UCSD-AML1 (cell line): ENCODE measurements at regions not wholly inside any gene's neighbourhood (a gene's known extent, or its start where the extent isn't known, plus 50 kb on each side); places are given as distances from the start of the nearest gene placed in this dataset.

ENCODE experiments used
- DNase-seq: peaks from one replicate; lab custom pipeline; 2025; ENCODE audit not compliant: unreplicated experiment; lab: John Stamatoyannopoulos, UW

DNA sequence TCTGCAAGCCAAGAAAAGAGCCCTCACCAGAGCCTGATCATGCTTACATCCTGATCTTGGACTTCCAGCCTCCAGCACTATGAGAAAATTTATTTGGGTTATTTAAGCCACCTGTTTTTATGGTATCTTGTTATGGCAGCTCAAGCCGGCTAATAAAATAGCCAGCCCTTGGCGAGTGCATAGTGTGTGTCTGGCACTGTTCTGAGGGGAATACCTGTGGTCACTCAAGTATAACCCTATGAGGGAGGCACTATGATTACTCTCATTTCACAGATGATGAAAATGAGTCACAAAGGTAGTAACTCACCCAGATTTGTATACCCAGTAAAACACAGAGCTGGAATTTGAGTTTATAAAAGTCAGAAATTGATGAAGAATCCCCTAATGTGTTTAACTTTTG, 556.9 kb upstream of the SETBP1 start:
- DNase-seq = no peak

DNA sequence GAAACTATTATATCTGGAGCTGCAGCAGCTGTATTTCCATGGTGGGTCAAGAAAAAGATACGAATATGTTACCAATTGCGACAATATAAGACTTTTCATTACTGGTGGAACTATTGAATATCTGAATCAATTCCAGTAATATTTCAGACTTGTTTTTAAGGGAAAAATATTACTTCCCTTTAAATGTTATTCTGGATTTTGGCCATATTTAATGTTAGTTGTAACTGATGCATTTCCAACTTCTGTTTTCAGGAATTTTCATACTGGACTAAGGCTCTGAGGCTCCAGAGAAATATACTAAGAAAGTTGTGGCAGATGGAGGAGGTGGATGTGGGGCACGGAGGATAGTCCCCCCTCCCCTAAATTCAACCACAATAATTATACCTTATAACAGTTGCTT, 555.2 kb upstream of the SETBP1 start:
- DNase-seq = no peak

DNA sequence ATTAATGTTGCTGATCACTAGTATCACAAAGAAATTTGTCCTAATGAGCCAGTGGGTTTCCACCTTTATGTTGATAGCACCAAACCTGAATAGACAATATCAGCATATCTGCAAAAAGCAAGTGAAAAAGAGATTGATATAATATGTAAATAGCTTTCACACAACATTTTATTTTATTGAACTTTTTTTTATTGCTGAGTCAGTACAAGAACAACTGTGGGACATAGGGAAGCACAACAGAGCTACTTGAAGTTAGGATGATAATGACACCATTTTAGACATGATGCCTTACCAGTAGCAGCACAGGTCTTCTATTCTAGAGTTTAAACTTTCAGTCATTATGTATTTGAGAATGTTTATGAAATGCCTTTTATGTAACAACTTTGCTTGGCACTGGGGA, 554.1 kb upstream of the SETBP1 start:
- no peak for DNase-seq

DNA sequence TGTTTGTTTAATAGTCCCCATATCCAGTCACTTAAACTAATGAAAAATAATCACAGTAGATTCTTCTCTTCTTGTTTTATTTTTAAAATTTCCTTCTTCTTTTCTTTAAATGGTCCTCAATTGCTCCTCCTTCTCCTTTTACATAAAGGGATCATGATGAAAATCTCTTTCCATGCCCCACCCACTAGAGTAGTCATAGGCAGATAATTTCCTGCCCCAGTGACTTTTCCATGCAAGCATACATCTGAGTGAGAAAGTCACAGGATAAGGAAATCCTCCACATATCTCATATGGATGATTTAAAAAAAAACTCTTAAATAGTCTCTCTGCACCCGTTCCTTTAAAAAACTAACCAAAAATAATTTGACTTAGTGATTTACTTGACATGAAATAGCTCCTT, 552.3 kb upstream of the SETBP1 start:
- no peak for DNase-seq

DNA sequence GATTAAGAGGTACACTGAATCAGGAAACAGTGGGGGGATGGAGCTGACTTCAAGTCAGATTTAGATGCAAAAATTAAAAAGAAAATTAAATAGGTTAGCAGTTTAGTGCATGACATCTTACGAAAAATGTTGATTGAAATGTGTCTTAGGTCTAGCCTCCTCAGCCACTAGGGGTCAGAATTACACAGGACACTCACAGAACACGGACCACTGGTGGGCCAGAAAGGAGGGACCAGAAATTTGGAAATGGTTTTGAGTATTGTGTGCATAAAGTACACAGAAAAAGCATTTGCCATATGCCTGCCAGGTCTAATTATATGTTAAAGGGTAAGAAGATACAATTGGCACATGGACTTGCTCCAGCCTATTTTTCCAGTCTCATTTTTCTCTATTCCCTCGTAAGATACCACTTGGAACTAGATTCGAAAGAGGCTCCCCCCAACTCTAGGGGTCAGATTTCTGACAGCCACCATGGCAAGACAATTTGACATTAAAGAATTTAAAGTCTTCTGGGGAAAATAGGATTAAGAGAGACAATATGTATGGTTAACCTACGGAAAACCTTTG, 550.2 kb upstream of the SETBP1 start:
- DNase-seq = peak; percentile 17

DNA sequence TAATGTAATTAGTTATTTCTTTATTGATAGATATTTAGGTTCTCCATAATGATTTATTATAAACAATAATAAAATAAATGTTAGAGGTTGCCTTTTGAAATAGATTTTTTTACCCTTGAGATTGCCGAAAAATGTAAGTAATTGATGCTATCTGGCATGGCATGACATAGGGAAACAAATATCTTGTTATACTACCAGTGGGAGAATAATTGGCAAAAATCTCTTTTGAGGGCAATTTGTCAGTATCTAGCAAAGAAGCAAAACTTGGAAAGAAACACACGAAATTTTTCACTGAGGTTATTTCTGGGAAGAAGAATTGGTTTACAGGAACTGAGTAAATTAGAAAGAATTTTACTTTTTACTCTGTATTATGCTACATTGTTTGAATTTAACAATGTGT, 547.2 kb upstream of the SETBP1 start:
- no peak for DNase-seq

DNA sequence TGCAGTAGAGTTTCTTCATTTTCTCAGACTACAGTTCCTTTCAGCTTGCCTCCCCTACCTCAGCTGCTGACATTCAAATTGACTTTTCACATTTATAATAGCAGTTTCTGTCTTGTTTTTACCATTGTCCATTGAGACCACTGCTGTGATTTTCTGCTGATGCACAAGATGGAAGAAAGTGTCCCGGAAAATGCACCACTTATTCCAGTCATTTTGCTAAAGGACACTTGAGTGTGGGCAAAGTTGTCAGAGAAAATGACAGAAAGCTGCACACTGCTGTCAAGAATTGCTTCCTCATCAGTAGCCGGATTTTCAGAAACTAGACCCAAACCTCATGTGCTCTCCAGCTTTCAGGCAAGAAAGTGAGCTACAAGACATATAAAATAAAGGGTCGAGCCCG, 546.2 kb upstream of the SETBP1 start:
- DNase-seq = no peak

DNA sequence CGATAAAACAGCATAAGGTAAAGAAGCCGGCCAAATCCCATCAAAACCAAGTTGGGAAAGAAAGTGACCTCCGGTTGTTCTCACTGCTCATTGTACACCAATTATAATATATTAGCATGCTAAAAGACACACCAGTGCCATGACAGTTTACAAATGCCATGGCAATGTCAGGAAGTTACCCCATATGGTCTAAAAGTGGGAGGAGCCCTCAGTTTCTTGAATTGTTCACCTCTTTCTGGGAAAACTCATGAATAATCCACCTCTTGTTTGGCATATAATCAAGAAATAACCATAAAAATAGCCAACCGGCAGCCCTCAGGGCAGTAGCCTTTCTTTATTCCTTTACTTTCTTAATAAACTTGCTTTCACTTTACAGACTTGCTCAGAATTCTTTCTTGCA, 544.9 kb upstream of the SETBP1 start:
- no peak for DNase-seq

DNA sequence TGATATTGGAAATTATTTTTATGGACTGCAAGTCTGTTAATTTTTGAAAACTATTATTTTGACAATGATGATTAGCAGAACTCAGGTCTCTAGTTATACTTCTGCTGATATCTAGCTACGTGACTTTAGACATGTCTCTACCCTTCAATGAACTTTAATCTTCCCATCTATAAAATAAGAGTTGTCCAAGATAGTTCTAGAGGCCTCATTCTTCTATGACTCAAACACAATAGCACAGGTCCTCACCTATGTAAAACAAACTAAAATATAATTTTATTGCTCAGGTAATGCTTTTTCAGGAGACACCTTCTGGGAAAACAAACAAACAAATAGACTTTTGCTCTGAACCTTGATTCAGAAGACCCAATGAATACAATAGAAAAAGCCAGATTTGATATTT, 544.4 kb upstream of the SETBP1 start:
- DNase-seq = no peak

DNA sequence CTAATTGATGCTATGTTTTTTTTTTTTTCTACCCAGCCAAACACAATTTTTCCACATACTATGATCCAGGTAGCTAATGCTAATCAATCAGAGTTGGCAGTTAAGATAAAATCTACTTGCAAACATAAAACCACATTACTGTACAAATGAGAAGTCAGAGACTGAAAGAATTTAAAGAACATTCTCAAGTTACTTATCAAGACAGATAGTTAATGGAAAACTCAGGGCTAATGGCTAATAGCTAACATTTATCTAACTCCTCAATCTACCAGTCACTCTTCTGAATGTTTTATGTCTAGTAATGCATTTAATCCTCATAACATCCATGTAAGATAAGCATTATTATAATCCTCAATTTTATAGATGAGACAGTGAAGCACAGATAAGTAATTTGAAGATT, 537.6 kb upstream of the SETBP1 start:
- no peak for DNase-seq

DNA sequence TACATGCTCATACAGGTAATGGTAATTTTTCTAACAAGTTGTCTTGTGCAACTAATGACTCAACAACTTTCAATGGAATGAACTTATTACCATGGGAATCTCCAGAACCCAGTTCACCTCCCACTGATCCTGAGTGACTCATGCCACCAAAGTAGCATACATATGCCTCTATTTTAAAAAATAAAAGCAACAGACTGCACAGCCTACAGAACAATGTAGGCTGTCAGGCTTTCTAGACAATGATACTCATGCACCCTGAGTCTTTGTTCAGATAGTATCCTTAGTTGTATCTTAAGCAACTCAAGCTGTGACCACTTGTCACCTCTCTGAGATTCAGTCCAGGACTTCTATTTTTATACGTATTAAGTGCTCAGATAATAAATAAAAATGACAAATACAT, 531.0 kb upstream of the SETBP1 start:
- DNase-seq = no peak

DNA sequence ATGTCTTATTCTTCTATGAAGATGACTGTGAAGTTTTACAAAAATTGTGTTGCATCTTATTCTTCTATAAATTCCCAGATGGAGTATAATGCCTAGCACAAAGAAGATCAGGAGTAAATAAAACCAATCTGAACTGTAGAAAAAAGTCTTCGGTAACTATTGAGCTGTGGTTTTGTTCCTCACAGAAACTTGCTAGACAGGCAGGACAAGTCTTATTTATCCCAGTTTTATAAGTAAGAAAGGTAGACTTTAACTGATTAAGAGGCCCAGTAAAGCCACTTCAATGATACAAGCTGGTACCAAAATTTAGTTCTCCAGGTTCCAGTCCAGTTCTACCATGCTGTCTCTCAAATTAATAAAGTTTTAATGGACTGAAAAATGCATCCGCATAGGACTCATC, 526.7 kb upstream of the SETBP1 start:
- no peak for DNase-seq

DNA sequence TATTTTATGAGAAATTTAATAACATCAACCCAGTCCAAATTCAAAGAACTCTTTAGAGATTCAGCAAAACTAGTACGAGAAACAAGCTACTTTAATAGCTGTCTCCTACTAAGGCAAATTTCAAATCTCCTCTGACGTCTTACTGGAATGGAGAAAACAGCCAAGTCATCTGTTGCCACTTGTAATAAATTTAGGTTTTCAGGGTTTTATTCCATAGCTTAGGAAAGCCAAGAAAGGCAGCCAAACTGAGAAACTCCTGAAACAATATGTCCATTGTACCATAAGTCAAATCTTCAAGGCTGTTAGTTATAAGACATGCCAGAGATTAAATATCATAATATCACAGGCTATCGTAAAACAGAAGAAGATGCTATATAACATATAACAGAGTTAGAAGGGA, 524.6 kb upstream of the SETBP1 start:
- no peak for DNase-seq

DNA sequence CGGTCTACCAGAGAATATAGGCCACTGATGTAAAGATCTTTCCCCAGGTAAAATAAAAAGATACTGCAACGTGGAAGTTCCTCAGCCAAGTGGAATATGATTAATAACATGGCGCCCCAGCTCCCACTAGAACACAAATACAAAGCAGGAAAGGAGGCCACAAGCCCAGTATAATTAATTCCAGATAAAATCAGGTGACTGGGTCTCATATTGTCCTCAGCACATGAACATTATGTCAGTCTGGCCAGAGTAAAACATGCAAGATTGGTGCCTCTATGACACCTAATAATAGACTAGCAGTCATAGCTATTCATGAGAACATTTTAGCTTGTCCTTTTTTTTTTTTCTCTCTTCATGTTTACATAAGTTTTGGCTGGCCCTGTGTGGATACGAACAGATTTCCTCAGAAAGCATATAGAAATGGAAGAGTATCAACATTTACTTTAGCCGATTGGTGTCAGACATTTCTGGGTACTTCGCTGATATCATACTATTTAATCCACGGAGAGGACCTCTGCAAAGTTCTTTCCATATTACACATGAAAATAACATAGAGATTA, 523.8 kb upstream of the SETBP1 start:
- no peak for DNase-seq

DNA sequence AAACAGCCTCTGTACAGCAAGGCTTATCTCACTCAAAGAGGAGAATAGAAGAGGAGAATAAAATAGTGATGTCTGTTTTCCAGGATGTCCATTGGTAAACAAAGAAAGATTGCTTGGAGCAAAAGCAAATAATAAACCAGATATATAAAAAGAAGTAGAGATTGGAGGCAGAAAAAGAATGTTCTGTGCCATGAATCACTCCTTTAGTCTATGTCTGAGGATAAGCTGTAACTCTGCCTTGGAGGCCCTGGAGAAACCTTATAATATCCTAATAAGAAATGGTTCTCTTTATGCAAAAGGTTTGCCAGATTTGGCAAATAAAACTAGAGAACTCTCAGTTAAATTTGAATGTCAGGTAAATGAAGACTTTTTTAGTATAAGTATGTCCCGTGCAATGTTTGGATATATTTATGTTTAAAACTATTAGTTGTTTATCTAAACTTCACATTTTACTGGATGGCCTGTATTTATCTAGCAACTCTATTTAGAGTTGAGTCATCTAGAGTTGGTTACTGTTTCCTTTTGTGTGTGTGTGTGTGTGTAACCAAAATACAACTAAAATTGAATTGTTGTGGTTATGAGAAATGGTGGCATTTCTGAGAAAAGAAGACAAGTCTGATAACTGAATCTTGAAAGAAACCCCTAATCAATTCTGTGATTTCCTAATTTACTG, 510.3 kb upstream of the SETBP1 start:
- no peak for DNase-seq

DNA sequence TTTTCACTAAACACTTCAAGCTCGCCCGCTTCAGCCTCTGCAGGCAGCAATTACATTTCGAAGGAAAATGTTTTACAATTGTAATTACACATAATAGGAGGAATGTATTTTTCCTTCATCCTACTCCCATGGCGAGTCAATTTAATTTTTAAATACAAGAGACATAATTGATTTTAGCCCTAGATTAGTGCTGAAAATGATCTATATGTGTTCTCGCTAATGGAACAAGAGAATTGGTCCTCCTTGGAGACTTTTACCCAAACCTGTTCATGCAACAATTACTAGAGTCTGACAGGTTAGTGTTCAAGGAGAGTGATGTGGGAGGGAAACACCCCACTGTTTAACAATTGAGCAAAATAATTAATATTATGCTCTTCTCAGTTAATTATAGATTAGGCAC, 509.4 kb upstream of the SETBP1 start:
- DNase-seq = no peak

DNA sequence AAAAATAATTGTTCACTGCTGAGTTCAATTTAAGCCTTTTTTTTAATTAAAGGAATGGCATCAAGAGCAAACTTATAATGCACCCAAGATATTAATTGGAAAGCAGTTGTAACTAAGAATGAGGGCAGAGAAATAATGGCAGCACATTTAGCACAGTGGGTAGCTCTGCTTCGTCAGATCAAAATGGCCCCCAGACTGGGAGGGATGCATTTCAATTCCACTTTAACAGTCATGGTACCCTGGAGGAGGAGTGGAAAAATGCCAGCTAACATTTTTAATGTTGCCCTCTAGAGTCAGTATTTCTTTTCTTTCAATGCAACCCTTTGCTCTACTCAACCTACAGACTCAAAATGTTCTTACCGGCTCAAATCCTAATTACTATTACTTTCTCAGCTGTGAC, 504.8 kb upstream of the SETBP1 start:
- DNase-seq = no peak

DNA sequence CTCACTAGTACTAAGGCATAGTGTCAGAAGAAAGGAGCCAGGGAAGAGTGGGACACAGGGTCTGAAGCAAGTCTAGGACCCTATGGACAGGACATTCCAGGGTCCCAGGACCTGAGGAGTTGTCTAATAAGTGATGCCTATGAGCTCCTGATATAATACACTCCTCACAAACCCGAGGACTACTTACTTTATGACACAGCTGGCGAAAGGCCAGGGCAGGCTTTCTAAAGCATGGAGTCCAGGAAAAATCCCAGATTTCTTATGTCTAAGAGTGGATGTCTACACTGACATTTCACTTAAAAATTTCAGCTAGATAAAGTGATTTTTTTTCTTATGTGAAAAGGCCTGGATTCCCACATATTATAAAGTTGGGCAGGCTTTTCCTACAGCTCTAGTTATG, 502.2 kb upstream of the SETBP1 start:
- no peak for DNase-seq

DNA sequence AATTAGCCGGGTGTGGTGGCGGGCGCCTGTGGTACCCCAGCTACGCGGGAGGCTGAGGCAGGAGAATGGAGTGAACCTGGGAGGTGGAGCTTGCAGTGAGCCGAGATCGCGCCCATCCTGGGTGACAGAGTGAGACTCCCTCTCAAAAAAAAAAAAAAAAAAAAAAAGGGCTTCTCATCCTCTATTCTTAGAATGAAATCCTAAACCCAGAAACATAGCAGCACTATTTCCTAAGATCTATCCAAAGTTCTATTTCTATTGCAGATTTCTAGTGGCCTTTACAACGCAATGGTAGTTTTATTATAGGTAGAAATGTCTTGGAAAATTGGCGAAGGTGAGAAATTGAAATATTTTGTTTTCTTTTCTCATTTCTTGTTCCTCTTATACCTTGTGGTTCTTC, 501.0 kb upstream of the SETBP1 start:
- no peak for DNase-seq

DNA sequence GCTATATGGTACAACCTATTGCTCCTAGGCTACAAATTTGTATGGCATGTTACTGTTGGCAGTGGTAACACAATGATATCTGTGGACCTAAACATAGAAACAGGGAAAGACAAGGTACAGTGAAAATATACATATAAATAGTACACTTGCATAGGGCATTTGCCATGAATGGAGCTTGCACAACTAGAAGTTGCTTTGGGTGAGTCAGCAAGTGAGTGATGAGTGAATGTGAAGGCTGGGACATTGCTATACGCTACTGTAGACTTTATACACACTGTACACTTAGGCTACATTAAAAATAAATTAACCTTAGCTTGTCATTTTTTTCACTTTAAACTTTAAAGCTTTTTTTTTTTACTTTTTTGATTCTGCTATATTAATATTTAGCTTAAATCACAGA, 500.0 kb upstream of the SETBP1 start:
- DNase-seq = no peak

DNA sequence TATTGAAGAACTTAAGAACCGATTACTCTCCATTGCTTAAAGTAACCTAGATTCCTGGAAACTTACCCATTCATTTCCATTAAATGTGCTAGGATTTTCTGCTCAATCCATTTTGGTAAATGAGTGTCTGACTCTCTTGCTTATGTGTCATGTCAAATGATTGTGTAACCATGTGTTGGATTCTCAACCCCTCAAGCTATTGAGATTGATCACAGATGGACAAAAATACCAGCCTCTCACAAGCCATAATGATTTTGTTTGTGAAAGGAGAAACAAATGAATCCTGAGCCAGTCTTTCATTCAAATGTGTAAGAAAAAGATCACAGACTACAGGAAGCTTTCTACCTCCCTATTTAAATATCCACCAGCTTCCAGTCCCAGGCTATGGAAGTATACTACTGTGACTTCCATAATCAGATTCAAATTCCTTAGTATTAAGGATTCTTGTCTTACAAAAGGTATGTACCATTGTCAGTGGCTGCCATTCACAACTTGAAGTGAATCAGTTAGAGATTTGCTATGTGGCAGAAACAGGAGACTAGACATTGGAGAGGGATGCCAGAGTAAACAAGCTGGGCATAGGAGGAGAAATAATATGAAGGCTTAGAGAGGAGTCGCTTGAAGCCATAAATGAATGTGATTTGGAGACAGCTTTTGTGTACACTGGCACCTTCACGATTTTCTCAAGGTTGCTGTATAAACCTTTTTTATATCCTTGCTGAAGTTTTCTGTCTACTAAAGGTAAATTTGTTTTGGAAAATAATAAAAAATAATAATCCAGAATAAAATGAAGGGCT, 498.5 kb upstream of the SETBP1 start:
- no peak for DNase-seq

DNA sequence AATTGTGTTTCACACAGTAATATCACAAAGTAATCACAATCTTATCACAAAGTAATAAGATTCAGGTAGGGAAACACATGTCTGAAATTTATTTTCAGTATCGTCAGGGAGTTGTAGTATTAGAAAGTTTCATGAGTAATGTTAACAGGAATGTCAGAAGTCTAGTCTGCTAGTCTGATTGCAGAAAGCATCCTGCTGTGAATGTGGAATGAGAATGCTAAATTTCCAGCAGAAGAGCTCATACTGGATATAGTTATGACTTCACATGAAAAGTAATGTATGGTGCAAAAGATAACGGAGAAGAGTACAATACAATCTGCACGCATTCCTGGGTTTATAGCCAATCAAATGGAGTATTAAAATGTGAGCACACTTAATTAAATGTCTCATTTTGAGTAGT, 494.7 kb upstream of the SETBP1 start:
- DNase-seq = no peak
